Prostate gland (tissue), 2 donors: ENCODE measurements at regions not wholly inside any gene's neighbourhood (a gene's known extent, or its start where the extent isn't known, plus 50 kb on each side); places are given as distances from the start of the nearest gene placed in this dataset.

Experiments
- POLR2A ChIP-seq: fragments of 450-650 bp; IDR thresholded peaks from one replicate; pipeline ENCODE4 v1.6.1; 2016; ENCODE audit warnings: antibody characterized with exemption, mild to moderate bottlenecking
- TF ChIP-seq, protein P1 (sequence below), 4 experiments: fragments of 200-600 bp in 2 of 4; fragments of 450-650 bp in 2 of 4; sonication (generic) in 2 of 4; IDR thresholded peaks; 1 replicate in 3 of 4; 2 replicates in 1 of 4; pipeline ENCODE4 v1.5.1; 2016 to 2019; ENCODE audit warnings: antibody characterized with exemption in 4 of 4, mild to moderate bottlenecking in 2 of 4, moderate library complexity in 2 of 4

DNA sequence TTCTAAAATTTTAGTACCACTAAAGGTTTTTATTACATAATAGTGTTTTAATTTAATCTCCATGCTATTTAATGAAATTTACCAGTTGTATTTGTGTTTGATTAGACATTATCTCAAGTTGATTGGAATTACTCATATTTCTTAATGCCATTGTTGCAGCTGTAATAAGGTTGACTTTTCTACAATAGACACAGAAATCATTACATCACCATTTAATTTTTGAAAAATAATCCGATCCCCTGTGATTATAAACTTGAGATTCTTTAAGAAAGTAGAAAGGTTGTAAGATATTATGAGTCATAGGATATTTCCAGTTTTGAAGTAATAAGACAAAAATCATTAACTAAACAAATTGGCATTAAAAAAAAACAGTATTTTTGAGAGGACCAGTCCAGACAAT lies 161.4 kb downstream of the PRL start:
- TF ChIP-seq, protein P1, sequence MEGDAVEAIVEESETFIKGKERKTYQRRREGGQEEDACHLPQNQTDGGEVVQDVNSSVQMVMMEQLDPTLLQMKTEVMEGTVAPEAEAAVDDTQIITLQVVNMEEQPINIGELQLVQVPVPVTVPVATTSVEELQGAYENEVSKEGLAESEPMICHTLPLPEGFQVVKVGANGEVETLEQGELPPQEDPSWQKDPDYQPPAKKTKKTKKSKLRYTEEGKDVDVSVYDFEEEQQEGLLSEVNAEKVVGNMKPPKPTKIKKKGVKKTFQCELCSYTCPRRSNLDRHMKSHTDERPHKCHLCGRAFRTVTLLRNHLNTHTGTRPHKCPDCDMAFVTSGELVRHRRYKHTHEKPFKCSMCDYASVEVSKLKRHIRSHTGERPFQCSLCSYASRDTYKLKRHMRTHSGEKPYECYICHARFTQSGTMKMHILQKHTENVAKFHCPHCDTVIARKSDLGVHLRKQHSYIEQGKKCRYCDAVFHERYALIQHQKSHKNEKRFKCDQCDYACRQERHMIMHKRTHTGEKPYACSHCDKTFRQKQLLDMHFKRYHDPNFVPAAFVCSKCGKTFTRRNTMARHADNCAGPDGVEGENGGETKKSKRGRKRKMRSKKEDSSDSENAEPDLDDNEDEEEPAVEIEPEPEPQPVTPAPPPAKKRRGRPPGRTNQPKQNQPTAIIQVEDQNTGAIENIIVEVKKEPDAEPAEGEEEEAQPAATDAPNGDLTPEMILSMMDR (IDR thresholded peaks at IDR 0.05), result no peak
- TF ChIP-seq POLR2A, result no peak
